Dermis microvascular lymphatic vessel endothelial cell (primary cell): ENCODE measurements at regions not wholly inside any gene's neighbourhood (a gene's known extent, or its start where the extent isn't known, plus 50 kb on each side); places are given as distances from the start of the nearest gene placed in this dataset.

ENCODE experiments used
- DNase-seq, 2 donors: peaks; one replicate each; pipeline versions ENCODE4 v3.0.0 to v3.0.0-alpha.2; 2010; ENCODE audit warnings: low read depth in 2 of 2

DNA sequence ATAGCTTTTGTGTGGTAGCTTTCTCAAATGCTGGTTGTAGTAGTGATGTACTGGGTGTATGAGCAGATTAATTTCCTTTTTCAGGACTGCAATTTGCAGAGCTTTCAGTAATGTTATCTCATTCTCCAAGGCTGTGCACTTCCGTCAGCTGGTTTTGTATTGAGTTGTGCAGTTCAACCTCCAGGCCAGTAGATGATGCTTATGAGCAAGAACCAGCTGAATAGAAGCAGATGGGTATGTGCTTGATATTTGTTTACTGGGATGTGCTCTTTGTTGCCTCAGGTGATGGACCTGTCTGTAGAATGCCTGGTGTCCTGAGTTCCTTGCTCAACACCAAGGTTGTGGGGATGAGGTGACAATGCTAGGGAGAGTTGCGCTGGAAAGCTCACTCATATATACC lies 462.8 kb downstream of the PCDH18 start:
- DNase-seq = no peak

DNA sequence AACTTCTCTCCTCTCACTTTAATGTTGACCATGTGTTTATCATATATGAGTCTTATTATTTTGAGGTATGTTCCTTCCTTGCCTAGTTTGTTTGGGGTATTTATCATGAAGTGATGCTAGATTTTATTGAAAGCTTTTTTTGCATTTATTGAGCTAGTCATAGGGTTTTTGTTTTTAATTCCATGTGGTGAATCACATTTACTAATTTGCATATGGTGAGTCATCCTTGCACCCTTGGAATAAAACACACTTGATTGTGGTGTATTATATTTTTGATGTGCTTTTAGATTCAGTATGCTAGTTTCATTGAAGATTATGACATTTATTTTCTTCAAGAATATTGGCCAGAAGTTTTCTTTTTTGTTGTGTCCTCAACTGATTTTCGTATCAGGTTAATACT lies 464.6 kb downstream of the PCDH18 start:
- DNase-seq = no peak

- no peak for DNase-seq
Measured at GRCh38 chr4:137065311-137065710, 467.0 kb downstream of the PCDH18 start.

- no peak for DNase-seq
Measured at GRCh38 chr4:137063961-137064360, 468.3 kb downstream of the PCDH18 start.

DNA sequence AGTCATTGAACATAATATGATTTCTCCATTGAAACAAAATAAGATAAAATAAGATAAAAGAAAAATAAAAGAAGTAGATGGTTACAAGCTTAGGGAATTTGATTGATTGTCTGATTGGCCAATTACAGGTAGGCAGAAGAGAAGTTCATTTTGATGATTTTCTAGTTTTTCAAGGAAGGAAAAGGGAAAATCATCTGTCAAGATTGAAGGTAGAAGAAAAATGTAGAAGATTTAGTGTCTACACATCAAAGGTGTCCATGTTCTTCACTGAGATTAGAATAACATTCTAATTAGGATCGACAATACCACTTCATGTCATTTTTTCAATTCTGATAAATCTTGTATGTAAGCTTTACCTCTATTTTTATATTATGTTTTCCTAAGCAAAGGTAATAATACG lies 489.1 kb downstream of the PCDH18 start:
- DNase-seq = no peak

GRCh38 chr4:137039370-137039769 lies 492.9 kb downstream of the PCDH18 start:
- DNase-seq = no peak

DNA sequence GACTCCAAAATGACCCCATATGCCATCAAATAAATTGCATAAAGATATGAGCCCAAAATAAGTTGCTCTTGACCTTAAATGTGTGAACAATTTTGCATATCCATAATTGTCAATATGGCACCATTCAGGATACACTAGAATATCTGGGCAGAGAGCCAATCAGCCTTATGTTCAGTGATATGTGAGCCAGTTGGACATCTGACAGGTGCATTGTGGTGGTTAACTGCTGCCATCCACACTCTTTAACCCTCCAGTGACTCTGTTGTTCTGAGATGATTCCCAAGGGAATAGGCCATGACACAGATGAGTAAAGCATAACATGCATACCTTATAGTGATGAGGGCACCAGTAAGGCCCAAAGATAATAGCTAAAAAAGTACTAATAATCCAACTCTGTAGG lies 500.1 kb downstream of the PCDH18 start:
- no peak for DNase-seq

DNA sequence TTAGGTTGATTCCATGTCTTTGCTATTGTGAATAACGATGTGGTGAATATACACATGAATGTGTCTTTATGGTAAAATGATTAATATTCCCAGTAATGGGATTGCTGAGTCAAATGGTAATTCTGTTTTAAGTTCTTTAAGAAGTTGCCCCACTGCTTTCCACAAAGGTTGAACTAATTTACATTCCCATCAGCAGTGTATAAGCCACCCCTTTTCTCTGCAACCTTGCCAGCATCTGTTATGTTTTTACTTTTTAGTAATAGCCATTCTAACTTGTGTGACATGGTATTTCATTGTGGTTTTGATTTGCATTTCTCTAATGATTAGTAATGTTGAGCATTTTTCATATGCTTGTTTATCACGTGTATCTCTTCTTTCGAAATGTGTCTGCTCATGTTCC lies 503.3 kb downstream of the PCDH18 start:
- DNase-seq = no peak

DNA sequence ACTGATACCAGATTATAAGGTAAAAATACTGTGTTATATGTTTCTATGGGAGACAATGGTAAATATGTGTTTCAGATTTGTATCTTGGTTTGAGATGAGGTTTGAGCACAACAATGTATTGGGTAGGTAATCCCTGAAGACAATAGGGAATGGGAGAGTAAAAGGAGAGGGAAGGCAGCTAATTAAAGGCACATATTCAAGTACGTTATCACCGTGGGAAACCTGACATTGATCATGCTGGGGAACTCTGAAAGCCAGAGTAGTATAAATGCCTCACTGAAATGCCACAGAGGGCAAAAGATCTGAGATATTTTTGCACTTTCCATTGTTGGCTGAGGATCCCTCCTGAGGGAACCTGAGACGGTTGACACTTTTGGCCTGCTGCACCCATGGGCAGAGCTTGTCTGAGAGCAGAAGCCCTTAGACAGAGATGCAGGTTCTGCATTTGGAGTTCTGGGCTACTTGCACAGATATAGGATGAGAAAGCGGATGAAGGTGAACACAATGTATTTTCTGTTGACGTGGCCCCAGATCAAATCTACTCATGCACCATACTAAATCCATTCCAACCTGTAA lies 506.7 kb downstream of the PCDH18 start:
- DNase-seq = no peak

GRCh38 chr4:137015426-137016409 lies 516.6 kb downstream of the PCDH18 start:
- DNase-seq = no peak

DNA sequence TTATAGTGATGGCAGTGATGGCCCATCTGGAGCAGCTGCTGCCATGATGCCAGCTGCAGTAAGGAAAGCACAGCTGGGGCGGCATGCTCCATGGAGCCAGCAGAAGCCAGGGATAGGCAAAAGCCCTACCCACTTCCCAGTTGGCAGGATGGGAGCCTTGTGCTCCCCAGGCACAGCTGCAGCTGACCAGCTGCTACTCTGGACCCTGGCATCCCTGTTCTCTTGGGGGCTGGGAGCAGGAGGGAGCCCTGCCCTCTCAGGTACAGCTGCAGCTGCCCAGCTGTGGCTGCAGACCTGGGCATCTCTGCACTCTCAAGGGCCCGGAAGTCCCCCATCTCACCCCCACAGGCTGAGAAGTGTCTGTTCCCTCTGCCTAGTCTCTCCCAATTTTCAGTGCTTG lies 531.9 kb downstream of the PCDH18 start:
- DNase-seq = no peak

GRCh38 chr4:136992032-136992431 lies 540.3 kb downstream of the PCDH18 start:
- no peak for DNase-seq

- DNase-seq = no peak
Measured at GRCh38 chr4:136985683-136986082, 546.6 kb downstream of the PCDH18 start.

GRCh38 chr4:136967069-136967468 lies 565.2 kb downstream of the PCDH18 start:
- DNase-seq = no peak

DNA sequence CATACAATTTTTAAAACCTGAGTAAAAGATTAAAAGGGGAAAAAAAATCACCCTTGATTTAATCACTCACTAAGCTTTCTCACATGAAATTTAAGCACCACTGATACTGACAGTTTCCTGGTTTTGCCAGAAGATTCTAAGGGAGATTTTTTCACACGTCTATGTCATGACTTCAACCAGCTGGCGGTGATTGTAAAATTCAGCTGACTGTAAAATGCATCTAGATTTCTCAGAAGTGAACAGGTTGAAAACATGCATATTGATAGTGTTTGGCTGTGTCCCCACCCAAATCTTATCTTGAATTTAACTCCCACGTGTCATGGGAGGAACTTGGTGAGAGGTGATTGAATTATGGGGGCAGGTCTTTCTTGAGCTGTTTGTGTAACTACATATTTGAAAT lies 566.8 kb downstream of the PCDH18 start:
- no peak for DNase-seq

GRCh38 chr4:136962868-136963267 lies 569.4 kb downstream of the PCDH18 start:
- no peak for DNase-seq

GRCh38 chr4:136946307-136946907 lies 585.9 kb downstream of the PCDH18 start:
- no peak for DNase-seq

DNA sequence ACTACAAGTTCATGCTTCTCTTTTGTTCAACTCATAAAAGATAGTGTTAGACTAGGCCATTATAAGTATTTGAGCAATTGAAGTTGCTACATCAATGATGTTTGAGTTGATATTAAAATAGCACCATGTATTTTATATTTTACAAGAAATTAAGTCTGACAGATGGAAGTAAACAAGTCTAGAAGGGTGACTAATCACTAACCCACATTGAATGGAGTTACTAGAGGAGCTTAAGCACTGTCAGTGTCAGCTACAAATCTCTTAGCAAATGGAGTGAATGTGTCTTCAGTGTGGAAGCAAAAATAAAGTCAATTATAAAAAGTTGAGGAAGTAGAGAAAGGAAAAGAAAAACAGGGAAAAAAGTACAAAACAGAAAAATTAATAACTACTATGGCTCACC lies 592.5 kb downstream of the PCDH18 start:
- no peak for DNase-seq

GRCh38 chr4:136935871-136936270 lies 596.4 kb downstream of the PCDH18 start:
- DNase-seq = no peak

- DNase-seq = no peak
Measured at GRCh38 chr4:136935305-136935704, 597.0 kb downstream of the PCDH18 start.

DNA sequence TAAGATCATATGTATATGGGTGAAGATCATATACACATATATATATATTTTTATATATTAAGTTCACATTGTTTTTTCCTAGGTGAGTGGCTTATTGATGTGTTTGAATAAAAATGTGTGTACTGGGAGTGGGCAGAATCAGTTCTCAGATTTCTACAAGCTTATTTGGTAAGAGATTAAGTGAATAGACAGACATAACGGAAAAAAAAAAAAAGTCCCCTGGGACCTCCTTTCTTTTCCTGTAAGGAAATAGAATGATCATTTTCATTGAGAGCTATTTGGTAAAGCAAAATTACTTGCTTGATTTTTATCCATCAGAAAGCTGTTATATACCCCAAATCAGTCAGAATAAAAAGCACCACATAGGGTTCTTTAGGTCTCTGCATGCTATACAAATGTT lies 597.7 kb downstream of the PCDH18 start:
- no peak for DNase-seq

- no peak for DNase-seq
Measured at GRCh38 chr4:136931781-136932180, 600.5 kb downstream of the PCDH18 start.

DNA sequence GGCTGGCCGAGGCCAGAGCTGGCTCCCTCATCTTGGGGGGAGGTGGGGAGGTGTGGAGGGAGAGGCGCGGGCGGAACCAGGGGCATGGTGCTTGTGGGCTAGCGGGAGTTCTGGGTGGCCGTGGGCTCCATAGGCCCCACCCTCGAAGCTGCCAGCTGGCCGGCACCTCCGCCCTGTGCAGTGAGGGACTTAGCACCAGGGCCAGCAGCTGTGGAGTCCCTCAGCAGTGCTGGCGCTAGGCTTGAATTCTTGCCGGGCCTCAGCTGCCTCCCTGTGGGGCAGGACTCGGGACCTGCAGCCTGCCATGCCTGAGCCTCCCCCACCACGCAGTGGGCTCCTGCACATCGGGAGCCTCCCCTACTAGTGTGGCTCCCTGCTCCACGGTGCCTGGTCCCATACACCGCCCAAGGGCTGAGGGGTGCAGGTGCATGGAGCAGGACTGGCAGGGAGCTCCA lies 603.3 kb downstream of the PCDH18 start:
- no peak for DNase-seq
